Posterior vena cava (tissue), 2 donors: ENCODE measurements at regions not wholly inside any gene's neighbourhood (a gene's known extent, or its start where the extent isn't known, plus 50 kb on each side); places are given as distances from the start of the nearest gene placed in this dataset.
"Not testable (repeated sequence)": the region's sequence is repeated elsewhere in the genome, so short reads cannot be mapped to it uniquely, and the experiment has no call there.

Experiments used
- DNase-seq: peaks from one replicate; pipeline ENCODE4 v3.0.0-alpha.2; 2020; ENCODE audit warnings: low spot score
- intact Hi-C, 2 donors: fragments of 100-400 bp; cut with DNase I; formaldehyde crosslinking; loops; one replicate each; pipeline versions ENCODE4 v1.14.1 to v1.14.2; 2022 to 2023
- donor health status: DM: yes; HTN: yes; CAD: no.
- donor health status: DM: yes; HTN: yes; CAD: no.

DNA sequence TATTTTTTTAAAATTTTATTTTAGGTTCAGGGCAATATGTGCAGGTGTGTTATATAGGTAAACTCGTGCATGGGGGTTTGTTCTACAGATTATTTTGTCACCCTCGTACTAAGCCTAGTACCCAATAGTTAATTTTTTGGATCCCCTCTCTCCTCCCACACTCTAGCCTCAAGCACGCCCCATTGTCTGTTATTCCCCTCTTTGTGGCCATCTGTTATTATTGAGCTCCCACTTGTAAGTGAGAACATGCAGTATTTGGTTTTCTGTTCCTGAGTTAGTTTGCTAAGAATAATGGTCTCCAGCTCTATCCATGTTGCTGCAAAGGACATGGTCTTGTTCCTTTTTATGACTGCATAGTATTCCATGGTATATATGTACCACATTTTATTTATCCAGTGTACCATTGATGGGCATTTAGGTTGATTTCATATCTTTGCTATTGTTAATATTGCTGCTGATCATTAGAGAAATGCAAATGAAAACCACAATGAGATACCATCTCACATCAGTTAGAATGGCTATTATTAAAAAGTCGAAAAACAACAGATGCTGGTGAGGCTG is 753.7 kb upstream of the CTNND2 start:
- DNase-seq, intact Hi-C loops: not testable (repeated sequence)

DNA sequence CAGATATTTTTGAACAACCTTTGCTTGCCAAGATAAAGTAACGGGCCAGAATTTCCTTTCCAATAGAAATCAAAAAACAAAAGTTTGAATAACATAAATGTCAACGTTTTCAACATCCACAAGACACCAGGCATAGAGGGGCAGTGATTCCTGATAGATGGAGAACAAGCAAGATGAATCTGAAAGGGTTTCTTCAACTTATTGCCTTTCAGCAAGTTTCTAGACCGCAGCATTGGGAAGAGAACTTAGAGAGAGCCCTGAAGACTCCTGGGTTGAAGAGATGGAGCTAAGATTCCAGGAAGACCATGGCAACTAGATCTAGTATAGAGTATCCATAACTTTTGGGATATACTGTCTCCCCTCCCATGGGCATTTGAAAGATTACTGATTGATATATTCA is 751.4 kb upstream of the CTNND2 start:
- no peak for DNase-seq
- intact Hi-C loops = no loop called here

DNA sequence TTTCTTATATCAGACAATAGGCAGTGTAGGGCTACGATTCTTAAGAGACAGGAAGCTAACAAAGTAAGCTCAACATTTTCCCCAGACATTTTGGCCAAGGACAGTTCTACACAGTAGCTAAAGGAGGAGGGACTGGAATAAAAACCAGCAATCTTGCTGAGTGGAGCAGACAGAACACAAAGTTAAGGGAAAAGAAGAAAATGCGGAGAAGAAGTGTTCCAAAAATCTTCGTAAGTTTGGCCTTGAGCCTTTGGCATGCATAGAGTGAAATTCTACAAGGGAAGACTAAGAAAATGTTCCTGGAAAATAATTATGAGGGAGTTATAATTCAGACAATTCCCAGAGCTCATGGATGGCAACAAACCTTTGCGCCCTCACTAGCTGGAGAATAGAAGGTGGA is 748.0 kb upstream of the CTNND2 start:
- DNase-seq = no peak
- intact Hi-C loops = no loop called here

DNA sequence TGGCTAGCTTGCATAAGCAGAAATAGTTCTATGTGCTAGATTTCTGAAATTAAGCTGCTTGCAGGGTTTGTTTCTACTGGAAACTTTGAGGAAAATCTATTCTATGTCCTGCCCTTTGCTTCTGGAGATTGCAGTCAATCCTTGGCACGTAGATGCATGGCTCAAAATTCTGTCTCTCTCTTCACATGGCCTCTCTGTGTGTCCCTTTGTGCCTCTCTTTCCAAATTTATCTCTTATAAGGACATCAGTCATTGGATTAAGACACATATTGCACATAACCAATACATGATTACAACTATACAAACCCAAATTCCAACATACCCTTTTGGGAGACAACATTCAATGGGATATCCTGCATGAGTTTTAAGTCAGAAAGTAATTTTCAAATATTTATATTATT is 744.3 kb upstream of the CTNND2 start:
- intact Hi-C loops = no loop called here
- DNase-seq = no peak

DNA sequence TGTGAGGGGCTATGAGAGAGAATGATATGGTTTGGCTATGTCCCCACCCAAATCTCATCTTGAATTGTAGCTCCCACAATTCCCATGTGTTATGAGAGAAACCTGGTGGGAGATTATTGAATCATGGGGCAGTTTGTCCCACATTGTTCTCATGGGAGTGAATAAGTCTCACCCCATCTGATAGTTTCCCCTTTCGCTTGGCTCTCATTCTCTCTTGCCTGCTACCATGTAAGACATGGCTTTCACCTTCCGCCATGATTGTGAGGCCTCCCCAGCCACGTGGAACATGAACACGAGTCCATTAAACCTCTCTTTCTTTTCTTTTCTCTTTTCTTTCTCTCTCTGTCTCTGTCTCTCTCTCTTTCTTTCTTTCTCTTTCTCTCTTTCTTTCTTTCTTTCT is 743.4 kb upstream of the CTNND2 start:
- DNase-seq = no peak
- intact Hi-C loops = no loop called here

DNA sequence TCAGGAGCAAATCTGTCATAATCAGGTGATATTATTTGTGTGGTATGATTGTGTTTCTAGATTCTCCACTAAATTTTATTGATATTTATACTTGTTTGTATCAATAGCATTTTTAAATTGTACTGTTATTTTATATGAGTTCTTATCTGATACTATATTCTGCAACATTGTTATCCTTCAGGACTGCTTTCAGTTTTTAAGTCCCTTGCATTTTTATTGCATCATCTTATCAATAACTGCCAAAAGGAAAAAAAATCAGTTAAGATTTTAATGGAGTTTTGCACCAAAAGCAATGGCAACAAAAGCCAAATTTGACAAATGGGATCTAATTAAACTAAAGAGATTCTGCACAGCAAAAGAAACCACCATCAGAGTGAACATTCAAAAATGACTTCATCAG is 741.3 kb upstream of the CTNND2 start:
- intact Hi-C loops = no loop called here
- DNase-seq = no peak

DNA sequence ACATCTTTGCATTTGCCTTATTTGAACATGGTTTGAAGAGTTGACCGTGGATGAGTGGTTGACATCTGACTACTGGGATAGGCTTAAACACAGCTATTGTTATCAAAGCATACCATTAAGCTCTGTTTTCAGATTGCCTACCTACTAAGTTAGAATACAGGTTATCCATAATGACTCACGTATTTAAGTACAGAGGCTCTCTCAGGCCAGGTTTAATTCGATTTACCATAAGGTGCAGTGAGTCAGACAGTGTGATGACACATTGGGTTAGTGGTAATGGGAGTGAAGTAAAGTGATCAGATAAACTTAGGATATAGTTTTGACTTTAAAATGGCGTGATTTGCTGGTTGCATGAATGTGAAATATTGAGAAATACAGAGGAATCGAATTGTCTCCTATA is 732.0 kb upstream of the CTNND2 start:
- intact Hi-C loops = no loop called here
- no peak for DNase-seq

DNA sequence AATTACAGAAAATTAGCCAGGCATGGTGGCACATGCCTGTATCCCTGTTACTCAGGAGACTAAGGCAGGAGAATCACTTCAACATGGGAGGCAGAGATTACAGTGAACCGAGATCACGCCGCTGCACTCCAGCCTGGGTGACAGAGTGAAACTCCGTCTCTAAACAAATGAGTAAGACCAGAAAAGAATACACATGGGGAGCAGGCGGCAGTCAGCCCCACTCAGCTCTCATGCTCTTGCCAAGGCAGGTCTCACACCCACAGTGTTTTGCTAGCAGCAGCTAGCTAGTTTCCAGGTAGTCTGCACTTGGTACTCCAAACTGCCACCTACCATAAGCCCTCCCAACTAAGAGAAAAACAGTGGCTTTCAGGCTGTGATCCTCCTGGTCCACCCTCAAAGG is 722.3 kb upstream of the CTNND2 start:
- DNase-seq = no peak
- intact Hi-C loops = no loop called here

DNA sequence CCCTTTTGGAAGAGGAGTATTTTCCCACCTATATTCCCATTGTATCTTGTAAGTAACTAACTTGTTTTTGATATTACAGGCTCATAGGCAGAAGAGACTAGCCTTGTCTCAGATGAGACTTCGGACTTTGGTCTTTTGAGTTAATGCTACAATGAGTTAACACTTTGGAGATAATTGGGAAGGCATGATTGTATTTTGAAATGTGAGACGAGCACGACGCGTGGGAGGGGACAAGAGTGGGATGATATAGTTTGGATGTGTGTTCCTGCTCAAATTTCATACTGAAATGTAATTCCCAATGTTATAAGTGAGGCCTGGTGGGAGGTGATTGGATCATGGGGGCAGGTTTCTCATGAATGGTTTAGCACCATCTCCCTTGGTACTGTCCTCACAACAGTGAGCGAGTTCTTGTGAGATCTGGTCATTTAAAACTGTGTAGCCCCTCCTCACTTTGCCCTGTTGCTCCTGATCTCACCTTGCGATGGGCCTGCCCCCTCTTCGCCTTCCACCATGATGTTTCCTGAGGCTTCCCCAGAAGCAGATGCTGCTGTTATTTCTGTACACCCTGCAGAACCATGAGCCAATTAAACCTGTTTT is 721.5 kb upstream of the CTNND2 start:
- no peak for DNase-seq
- intact Hi-C loops = no loop called here

DNA sequence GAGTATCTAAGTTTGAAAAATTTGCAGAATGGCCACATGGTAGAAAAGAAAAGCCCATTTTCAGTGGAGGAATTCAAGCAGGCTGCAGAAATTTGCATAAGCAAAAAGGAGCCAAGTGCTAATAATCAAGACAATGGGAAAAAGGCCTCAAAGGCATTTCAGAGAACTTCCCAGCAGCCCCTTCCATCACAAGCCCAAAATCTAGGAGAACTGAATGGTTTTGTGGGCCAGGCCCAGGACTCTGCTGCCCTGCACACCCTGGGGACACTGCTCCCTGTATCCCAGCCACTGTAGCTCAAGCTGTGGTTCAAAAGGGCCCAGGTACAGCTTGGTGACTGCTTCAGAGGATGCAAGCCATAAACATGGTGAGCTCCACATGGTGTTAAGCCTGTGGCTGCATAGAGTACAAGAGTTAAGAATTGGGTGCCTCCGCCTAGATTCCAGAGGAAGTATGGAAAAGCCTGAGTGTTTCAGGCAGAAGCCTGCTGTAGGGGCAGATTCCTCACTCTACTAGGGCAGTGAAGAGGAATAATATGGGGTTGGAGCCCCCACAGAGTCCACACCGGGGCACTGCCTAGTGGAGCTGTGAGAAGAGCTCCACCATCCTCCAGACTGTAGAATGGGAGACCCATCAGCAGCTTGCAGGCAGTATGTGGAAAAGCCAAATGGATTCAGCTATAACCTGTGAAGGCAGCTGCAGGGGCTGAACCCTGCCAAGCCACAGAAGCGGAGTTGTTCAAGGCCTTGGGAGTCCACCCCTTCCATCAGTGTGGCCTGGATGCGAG is 720.7 kb upstream of the CTNND2 start:
- peak; percentile 58 for DNase-seq
- intact Hi-C loops = no loop called here

DNA sequence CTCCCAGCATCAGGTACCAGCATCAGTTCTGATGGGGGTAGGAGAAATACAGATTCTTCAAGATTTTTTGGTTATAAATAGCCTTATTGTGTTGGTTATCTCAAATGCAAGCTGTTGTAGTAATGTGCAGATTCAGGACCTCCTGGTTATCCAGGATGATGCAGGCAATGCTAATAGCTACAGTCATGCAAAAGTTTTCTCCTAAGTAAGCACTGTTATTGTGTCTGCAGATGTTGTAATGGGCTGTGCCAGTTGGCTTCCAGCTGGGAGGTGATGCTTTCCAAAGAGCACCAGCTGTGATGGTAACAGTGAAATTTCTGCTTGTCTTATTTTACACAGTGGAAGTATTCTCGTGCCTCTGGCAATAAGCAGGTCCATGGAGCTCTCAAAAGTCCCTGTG is 719.2 kb upstream of the CTNND2 start:
- intact Hi-C loops = no loop called here

DNA sequence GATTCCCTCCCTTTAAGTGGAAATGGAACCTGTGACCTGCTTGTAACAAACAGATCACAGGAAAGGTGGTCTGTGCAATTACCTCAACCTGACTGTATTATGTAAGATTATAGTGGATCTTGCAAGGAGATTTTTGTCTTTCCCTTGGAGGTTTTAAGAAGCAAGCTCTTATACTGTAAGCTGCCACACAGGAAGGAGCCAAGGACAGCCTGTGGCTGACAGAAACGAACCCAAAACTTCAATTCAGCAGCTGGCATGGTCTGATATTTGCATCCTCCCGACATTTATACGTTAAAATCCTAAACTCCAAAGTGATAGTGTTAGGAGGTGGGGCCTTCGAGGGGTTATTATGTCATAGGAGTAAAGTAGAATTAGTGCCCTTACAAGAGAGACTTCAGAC is 711.8 kb upstream of the CTNND2 start:
- intact Hi-C loops = no loop called here
- DNase-seq = no peak

More for the DNA sequence above, 719.2 kb upstream of the CTNND2 start:
- DNase-seq = no peak

DNA sequence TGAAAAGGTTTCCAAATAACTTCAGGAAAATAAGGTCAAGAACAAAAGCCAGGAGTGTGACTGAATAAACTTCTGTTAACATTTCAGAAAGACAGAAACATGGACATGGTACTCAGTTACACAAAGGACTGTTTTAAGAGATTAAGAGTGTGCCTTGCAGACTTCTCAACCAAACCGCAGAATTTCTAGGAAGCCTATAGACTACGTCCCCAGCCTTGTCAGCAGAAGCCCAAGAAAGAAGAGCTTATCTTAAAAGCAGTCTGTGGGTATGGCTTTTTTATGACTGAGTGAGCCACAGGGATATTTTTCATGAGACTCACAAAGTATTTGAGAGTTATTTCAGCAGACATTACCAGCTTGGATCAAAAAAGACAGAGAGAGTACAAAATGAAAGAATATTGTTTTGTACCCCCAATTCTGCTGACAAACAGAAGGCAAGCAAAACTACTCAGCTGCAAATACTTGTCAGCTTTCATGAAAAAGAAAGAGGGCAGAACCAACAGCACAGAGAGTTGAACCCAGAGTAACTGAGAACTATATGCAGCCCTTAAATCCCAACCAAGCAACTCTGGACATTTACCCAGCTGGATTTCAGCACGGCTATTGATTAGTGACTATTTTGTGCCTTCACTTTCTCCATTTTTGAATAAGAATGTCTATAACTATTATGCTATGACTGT is 711.0 kb upstream of the CTNND2 start:
- intact Hi-C loops = no loop called here
- DNase-seq = no peak

DNA sequence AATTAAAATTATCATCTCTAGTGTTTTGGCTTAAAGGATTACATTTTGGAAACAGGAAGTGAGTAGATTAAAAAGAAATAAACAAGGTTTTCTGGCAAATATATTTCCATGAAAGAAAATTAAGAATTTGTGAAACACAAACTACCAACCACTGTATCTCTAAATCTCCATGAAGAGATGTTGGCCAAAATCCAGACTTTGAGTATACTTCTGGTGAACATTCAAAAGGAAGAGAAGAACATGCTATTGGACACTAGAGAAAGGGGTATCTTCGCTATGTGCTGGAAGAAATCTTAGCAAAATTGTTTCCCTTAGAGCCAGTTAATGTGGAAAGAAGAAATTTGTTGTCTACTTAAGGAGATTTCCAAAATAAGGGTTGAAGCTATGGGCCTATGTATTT is 710.4 kb upstream of the CTNND2 start:
- intact Hi-C loops = no loop called here
- DNase-seq = no peak

DNA sequence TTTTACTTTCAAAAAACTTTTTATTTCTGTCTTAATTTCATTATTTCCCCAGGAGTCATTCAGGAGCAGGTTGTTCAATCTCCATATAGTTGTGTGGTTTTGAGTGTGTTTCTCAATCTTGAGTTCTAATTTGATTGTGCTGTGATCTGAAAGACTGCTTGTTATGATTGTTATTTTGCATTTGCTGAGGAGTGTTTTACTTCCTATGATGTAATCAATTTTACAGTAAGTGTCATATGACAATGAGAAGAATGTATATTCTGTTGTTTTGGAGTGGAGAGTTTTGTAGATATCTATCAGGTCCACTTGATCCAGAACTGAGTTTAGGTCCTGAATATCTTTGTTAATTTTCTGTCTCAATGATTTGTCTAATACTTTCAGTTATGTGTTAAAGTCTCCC is 706.9 kb upstream of the CTNND2 start:
- intact Hi-C loops = no loop called here

DNA sequence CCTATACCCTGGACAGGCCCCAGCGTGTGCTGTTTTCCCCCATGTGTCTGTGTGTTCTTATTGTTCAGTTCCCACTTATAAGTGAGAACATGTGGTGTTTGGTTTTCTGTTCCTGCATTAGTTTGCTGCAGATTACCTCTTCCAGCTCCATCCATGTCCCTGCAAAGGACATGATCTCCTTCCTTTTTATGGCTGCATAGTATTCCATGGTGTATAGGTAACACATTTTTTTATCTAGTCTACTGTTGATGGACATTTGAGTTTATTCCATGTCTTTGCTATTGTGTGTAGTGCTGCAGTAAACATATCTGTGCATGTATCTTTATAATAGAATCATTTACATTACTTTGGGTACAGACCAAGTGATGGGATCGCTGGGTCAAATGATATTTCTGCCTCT is 703.6 kb upstream of the CTNND2 start:
- DNase-seq, intact Hi-C loops: not testable (repeated sequence)

More for the DNA sequence above, 706.9 kb upstream of the CTNND2 start:
- DNase-seq = no peak

DNA sequence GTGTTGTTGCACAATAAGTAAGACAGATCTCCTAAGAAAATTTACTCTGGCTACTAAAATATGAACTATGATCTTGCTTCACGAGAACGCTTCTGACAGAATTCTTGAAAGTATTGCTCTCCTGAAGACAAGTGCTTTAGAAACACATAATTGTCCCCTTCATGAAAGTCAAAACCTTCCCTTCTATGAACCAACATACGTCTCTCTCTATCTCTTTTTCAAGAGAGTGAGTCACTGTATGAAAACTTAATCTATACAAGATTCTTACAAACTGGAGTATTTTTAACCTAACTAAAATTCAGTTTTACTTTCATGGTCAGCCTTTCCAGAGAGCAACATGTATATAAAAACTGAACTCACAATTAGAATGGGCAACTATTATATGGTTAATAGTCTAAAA is 688.0 kb upstream of the CTNND2 start:
- intact Hi-C loops = no loop called here
- DNase-seq = no peak

DNA sequence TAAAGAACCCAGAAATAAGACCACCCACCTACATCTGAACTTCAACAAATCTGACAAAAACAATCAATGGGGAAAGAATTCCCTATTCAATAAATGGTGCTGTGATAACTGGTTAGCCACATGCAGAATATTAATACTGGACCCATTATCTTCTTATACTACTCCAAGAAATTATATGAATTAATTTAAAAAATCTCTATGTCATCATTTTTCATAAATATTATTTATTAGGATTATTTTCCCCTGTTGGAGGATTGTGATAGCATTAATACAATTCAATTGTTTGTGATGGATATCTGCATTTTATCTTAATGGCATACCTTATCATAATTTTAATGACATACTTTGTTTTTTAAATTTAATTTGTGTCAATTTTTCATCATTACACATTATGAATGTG is 682.2 kb upstream of the CTNND2 start:
- intact Hi-C loops = no loop called here
- DNase-seq = no peak

DNA sequence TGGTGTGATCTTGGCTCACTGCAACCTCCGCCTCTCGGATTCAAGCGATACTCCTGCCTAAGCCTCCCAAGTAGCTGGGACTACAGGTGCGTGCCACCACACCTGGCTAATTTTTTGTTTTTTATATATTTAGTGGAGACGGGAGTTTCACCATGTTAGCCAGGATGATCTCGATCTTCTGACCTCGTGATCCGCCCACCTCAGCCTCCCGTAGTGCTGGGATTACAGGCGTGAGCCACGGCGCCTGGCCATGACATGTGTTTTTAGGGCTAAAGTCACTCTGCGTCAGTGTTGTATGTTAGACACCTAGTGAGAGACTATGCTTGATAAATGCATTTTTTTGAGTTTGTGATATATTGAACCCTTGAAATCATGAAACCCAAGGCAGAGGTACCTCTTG is 674.6 kb upstream of the CTNND2 start:
- DNase-seq, intact Hi-C loops: not testable (repeated sequence)

DNA sequence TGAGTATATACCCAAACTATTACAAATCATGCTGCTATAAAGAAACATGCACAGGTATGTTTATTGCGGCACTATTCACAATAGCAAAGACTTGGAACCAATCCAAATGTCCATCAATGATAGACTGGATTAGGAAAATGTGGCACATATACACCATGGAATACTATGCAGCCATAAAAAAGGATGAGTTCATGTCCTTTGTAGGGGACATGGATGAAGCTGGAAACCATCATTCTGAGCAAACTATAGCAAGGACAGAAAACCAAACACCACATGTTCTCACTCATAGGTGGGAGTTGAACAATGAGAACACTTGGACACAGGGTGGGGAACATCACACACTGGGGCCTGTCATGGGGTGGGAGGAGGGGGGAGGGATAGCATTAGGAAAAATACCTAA is 672.7 kb upstream of the CTNND2 start:
- DNase-seq, intact Hi-C loops: not testable (repeated sequence)
